ENCODE measurements at regions not wholly inside any gene's neighbourhood (a gene's known extent, or its start where the extent isn't known, plus 50 kb on each side); places are given as distances from the start of the nearest gene placed in this dataset.

DNA sequence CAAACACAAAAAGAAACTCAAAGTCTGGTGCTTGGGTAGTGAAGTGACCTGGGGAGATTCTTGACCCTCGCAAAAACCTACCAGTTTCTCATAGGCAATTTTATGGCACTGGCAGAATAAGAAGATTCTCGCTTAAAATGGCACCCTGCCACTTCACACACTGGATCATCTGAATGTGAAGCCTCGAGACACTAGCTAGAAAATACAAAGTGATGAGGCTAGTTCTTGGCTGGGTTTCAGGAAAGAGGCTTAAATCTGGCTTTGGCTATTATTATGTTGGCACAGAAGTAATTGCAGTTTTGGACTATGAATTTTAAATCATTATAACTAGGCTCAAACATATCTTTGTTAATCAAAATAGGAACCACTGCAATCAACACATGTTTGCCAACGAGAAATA, 634.7 kb upstream of the BOD1L1 start:
- no peak overlapping the region for H3K4me3 ChIP-seq (ENCODE audit: insufficient read length, low read depth)
- TF ChIP-seq SUZ12 (IDR thresholded peaks at IDR 0.05; ENCODE audit: extremely low read depth, insufficient read depth, insufficient read length): no peak
- no peak for TF ChIP-seq YY1 (IDR thresholded peaks at IDR 0.05; ENCODE audit: insufficient read depth, insufficient read length)
- no peak overlapping the region for H3K9ac ChIP-seq (ENCODE audit: insufficient read length, low read depth)
- no peaks in the 10 kb centered on the region for H3K4me1 ChIP-seq (ENCODE audit: insufficient read depth, insufficient read length)
- no peak for DNase-seq (ENCODE audit: low read depth, low spot score)
- no peaks in the 10 kb centered on the region for H3K36me3 ChIP-seq (ENCODE audit: insufficient read depth, insufficient read length, low read length)
- H3K9me3 ChIP-seq (ENCODE audit: insufficient read depth, low read length): no peaks in the 10 kb centered on the region
- no peaks in the 10 kb centered on the region for H3K27me3 ChIP-seq (ENCODE audit: insufficient read depth, insufficient read length)

GRCh38 chr4:14264437-14264836, 636.9 kb upstream of the BOD1L1 start:
- no peak overlapping the region for H3K9ac ChIP-seq (ENCODE audit: insufficient read length, low read depth)
- no peaks in the 10 kb centered on the region for H3K4me1 ChIP-seq (ENCODE audit: insufficient read depth, insufficient read length)
- no peak for DNase-seq (ENCODE audit: low read depth, low spot score)
- H3K36me3 ChIP-seq (ENCODE audit: insufficient read depth, insufficient read length, low read length): no peaks in the 10 kb centered on the region
- no peak for TF ChIP-seq ZNF274 (IDR thresholded peaks at IDR 0.05; ENCODE audit: low read depth, low read length)
- no peak for TF ChIP-seq YY1 (IDR thresholded peaks at IDR 0.05; ENCODE audit: insufficient read depth, insufficient read length)
- no peak for TF ChIP-seq SUZ12 (IDR thresholded peaks at IDR 0.05; ENCODE audit: extremely low read depth, insufficient read depth, insufficient read length)
- no peaks in the 10 kb centered on the region for H3K9me3 ChIP-seq (ENCODE audit: insufficient read depth, low read length)
- H3K27me3 ChIP-seq (ENCODE audit: insufficient read depth, insufficient read length): no peaks in the 10 kb centered on the region
- H3K4me3 ChIP-seq (ENCODE audit: insufficient read length, low read depth): no peak overlapping the region

GRCh38 chr4:14265651-14266050, 638.1 kb upstream of the BOD1L1 start:
- no peak for DNase-seq (ENCODE audit: low read depth, low spot score)
- Histone ChIP-seq H3K36me3 (ENCODE audit: insufficient read depth, insufficient read length, low read length) (no peaks in the 10 kb centered on the region), H3K4me1 (ENCODE audit: insufficient read depth, insufficient read length) (no peaks in the 10 kb centered on the region), H3K4me3 (ENCODE audit: insufficient read length, low read depth) (no peak overlapping the region), H3K9me3 (ENCODE audit: insufficient read depth, low read length) (no peaks in the 10 kb centered on the region), H3K9ac (ENCODE audit: insufficient read length, low read depth) (no peak overlapping the region), H3K27me3 (ENCODE audit: insufficient read depth, insufficient read length) (no peaks in the 10 kb centered on the region)
- TF ChIP-seq YY1 (IDR thresholded peaks at IDR 0.05; ENCODE audit: insufficient read depth, insufficient read length) (no peak), SUZ12 (IDR thresholded peaks at IDR 0.05; ENCODE audit: extremely low read depth, insufficient read depth, insufficient read length) (no peak), ZNF274 (IDR thresholded peaks at IDR 0.05; ENCODE audit: low read depth, low read length) (no peak)

- no peak for DNase-seq (ENCODE audit: low read depth, low spot score)
- Histone ChIP-seq H3K9me3 (ENCODE audit: insufficient read depth, low read length) (no peaks in the 10 kb centered on the region), H3K9ac (ENCODE audit: insufficient read length, low read depth) (no peak overlapping the region), H3K36me3 (ENCODE audit: insufficient read depth, insufficient read length, low read length) (no peaks in the 10 kb centered on the region), H3K4me3 (ENCODE audit: insufficient read length, low read depth) (no peak overlapping the region), H3K4me1 (ENCODE audit: insufficient read depth, insufficient read length) (no peaks in the 10 kb centered on the region), H3K27me3 (ENCODE audit: insufficient read depth, insufficient read length) (no peaks in the 10 kb centered on the region)
- TF ChIP-seq ZNF274 (IDR thresholded peaks at IDR 0.05; ENCODE audit: low read depth, low read length): no peak
- TF ChIP-seq YY1 (IDR thresholded peaks at IDR 0.05; ENCODE audit: insufficient read depth, insufficient read length): no peak
- TF ChIP-seq SUZ12 (IDR thresholded peaks at IDR 0.05; ENCODE audit: extremely low read depth, insufficient read depth, insufficient read length): no peak
These were observed 640.0 kb upstream of the BOD1L1 start for GRCh38 chr4:14267373-14268060.

GRCh38 chr4:14269824-14270223, 642.3 kb upstream of the BOD1L1 start:
- TF ChIP-seq YY1 (IDR thresholded peaks at IDR 0.05; ENCODE audit: insufficient read depth, insufficient read length) (no peak), SUZ12 (IDR thresholded peaks at IDR 0.05; ENCODE audit: extremely low read depth, insufficient read depth, insufficient read length) (no peak), ZNF274 (IDR thresholded peaks at IDR 0.05; ENCODE audit: low read depth, low read length) (no peak)
- Histone ChIP-seq H3K27me3 (ENCODE audit: insufficient read depth, insufficient read length) (no peaks in the 10 kb centered on the region), H3K4me3 (ENCODE audit: insufficient read length, low read depth) (no peak overlapping the region), H3K36me3 (ENCODE audit: insufficient read depth, insufficient read length, low read length) (no peaks in the 10 kb centered on the region), H3K4me1 (ENCODE audit: insufficient read depth, insufficient read length) (no peaks in the 10 kb centered on the region), H3K9ac (ENCODE audit: insufficient read length, low read depth) (no peak overlapping the region), H3K9me3 (ENCODE audit: insufficient read depth, low read length) (no peaks in the 10 kb centered on the region)
- no peak for DNase-seq (ENCODE audit: low read depth, low spot score)

GRCh38 chr4:14272206-14272605, 644.7 kb upstream of the BOD1L1 start:
- Histone ChIP-seq H3K9ac (ENCODE audit: insufficient read length, low read depth) (no peak overlapping the region), H3K36me3 (ENCODE audit: insufficient read depth, insufficient read length, low read length) (no peaks in the 10 kb centered on the region), H3K9me3 (ENCODE audit: insufficient read depth, low read length) (no peaks in the 10 kb centered on the region), H3K4me3 (ENCODE audit: insufficient read length, low read depth) (no peak overlapping the region), H3K27me3 (ENCODE audit: insufficient read depth, insufficient read length) (no peaks in the 10 kb centered on the region), H3K4me1 (ENCODE audit: insufficient read depth, insufficient read length) (no peaks in the 10 kb centered on the region)
- DNase-seq (ENCODE audit: low read depth, low spot score): no peak
- TF ChIP-seq SUZ12 (IDR thresholded peaks at IDR 0.05; ENCODE audit: extremely low read depth, insufficient read depth, insufficient read length) (no peak), ZNF274 (IDR thresholded peaks at IDR 0.05; ENCODE audit: low read depth, low read length) (no peak), YY1 (IDR thresholded peaks at IDR 0.05; ENCODE audit: insufficient read depth, insufficient read length) (no peak)

- DNase-seq (ENCODE audit: low read depth, low spot score): no peak
- H3K4me1 ChIP-seq (ENCODE audit: insufficient read depth, insufficient read length): no peaks in the 10 kb centered on the region
- H3K27me3 ChIP-seq (ENCODE audit: insufficient read depth, insufficient read length): no peaks in the 10 kb centered on the region
- no peak overlapping the region for H3K9ac ChIP-seq (ENCODE audit: insufficient read length, low read depth)
- H3K36me3 ChIP-seq (ENCODE audit: insufficient read depth, insufficient read length, low read length): no peaks in the 10 kb centered on the region
- H3K4me3 ChIP-seq (ENCODE audit: insufficient read length, low read depth): no peak overlapping the region
- TF ChIP-seq ZNF274 (IDR thresholded peaks at IDR 0.05; ENCODE audit: low read depth, low read length): no peak
- no peak for TF ChIP-seq YY1 (IDR thresholded peaks at IDR 0.05; ENCODE audit: insufficient read depth, insufficient read length)
- no peak for TF ChIP-seq SUZ12 (IDR thresholded peaks at IDR 0.05; ENCODE audit: extremely low read depth, insufficient read depth, insufficient read length)
- H3K9me3 ChIP-seq (ENCODE audit: insufficient read depth, low read length): no peaks in the 10 kb centered on the region
These were observed 650.0 kb upstream of the BOD1L1 start for GRCh38 chr4:14277505-14277904.

All from NT2/D1 (cell line).